ENCODE measurements at regions not wholly inside any gene's neighbourhood (a gene's known extent, or its start where the extent isn't known, plus 50 kb on each side); places are given as distances from the start of the nearest gene placed in this dataset.
A peak's percentile ranks its signal among the peaks of the same experiment; 100 is the strongest.
"Not testable (repeated sequence)": the region's sequence is repeated elsewhere in the genome, so short reads cannot be mapped to it uniquely, and the experiment has no call there.

GRCh38 chr17:45592433-45592923 lies 102.0 kb upstream of the PLEKHM1 start:
- intact Hi-C loops (cut with DNase I); H3K9me3 ChIP-seq; H3K4me1 ChIP-seq (replicated peaks); H3K27me3 ChIP-seq (replicated peaks; ENCODE audit: insufficient read depth); H3K36me3 ChIP-seq; H3K27ac ChIP-seq; H3K4me3 ChIP-seq: not testable (repeated sequence)
- WGBS, result 9% methylated on average over 6 of the region's 6 CpGs
- peak; percentile 69 to 79 (median 78) for TF ChIP-seq CTCF (IDR thresholded peaks at IDR 0.05)
- DNase-seq (ENCODE audit: low spot score), result peak; percentile 70

GRCh38 chr17:45596347-45596746 lies 105.8 kb upstream of the PLEKHM1 start:
- intact Hi-C loops (cut with DNase I), result not testable (repeated sequence)
- WGBS, result 82% methylated on average over 4 of the region's 4 CpGs

DNA sequence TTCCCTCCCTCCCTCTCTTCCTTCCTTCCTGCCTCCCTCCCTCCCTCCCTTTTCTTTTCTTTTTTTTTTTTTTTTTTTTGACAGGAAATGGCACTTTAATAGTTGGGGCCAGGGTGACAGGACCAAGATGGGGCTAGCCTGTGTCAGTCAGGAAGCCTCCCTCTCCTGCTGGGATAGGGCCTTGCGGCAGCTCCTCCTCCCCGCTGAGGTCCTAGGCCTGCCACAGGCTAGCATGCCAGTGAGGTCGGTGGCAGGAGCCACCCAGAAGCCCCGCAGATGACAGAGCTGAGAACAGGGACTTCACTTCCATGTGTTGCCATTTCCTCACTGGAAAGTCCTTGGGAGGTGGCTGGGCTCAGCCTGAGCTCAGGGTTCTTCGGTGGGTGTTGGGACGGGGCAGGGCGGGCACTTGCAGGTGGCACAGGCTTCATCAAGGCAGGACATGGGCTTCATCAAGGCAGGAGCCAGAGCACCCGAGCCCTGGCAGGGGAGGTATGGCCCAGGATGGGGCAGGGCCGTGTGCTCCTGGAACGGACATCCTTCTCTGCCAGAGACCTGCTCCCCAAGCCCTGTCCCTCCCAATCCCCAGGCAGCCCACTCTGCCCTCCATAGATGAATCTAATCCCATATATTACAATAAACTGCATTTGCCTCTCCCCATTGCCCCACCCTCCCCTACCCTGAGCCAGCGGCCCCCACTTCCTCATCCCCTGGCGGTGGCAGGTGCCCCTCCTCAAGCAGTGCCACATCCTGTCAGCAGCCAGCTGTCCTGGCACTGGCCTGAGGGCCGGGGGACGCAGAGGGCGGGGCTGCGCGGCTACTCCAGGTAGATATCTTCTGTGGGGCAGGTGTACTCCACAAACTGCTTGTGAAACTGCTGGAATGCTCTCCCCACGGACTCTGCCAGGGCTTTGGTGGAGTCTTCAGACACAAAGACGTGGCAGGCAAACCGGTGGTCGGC lies 109.8 kb upstream of the PLEKHM1 start:
- H3K4me1 ChIP-seq (replicated peaks); H3K9me3 ChIP-seq; H3K27ac ChIP-seq; DNase-seq (ENCODE audit: low spot score); H3K36me3 ChIP-seq; H3K27me3 ChIP-seq (replicated peaks; ENCODE audit: insufficient read depth); H3K4me3 ChIP-seq; intact Hi-C loops (cut with DNase I): not testable (repeated sequence)
- 17% methylated on average over 2 of the region's 21 CpGs for WGBS

More at GRCh38 chr17:45596347-45596746, 105.8 kb upstream of the PLEKHM1 start:
- not testable (repeated sequence) for H3K9me3 ChIP-seq; H3K4me3 ChIP-seq; H3K4me1 ChIP-seq (replicated peaks); H3K27me3 ChIP-seq (replicated peaks; ENCODE audit: insufficient read depth); H3K36me3 ChIP-seq; DNase-seq (ENCODE audit: low spot score); H3K27ac ChIP-seq

- intact Hi-C loops (cut with DNase I); H3K27me3 ChIP-seq (replicated peaks; ENCODE audit: insufficient read depth); H3K27ac ChIP-seq; DNase-seq (ENCODE audit: low spot score); H3K36me3 ChIP-seq; H3K9me3 ChIP-seq; H3K4me3 ChIP-seq; H3K4me1 ChIP-seq (replicated peaks): not testable (repeated sequence)
- no CpG with 5 or more reads among the region's 18 CpGs for WGBS
These were observed 110.5 kb upstream of the PLEKHM1 start for GRCh38 chr17:45601013-45601412.

DNA sequence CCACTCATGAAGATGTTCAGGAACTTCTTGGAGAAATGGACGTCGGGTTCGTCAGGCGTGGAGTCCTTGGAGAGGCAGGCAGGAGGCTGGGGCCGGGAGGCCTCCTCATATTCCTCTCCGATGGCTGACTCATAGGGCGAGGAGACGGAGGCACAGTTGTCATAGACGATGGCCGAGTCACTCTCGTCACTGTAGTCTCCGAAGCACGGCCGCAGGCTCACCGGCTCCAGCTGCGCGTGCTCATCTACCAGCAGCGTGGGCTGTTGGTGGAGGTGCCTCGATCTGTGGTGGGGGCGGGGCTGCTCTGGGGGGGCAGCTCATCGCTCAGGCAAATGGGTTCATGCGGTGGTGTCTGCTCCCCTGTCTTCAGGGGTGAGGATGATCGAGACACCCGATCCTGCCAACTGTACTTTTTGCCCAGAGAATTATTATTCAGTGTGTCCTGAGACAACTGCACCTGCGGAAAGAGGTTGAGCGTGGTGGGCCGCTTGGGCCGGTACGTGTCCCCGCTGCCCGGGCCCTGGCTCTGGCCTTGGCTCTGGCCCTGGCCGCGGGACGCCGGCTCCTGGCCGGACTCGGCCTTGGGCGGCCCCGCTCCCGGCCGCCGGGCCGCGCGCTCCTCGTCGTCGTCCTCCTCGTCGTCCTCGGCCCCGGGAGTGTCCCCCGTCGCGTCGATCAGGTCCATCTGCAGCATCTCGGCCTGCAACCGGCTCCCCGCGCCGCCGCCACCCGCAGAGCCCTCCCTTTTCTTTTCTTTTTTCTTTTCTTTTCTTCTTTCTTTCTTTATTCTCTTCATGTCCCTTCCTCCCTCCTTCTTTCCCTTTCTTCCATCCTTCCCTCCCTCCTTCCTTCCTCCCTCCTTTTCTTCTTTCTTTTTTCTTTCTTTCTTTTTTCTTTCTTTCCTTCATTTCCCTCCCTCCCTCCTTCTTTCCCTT lies 111.4 kb upstream of the PLEKHM1 start:
- H3K36me3 ChIP-seq; intact Hi-C loops (cut with DNase I); H3K9me3 ChIP-seq; DNase-seq (ENCODE audit: low spot score); H3K4me1 ChIP-seq (replicated peaks); H3K27ac ChIP-seq; H3K27me3 ChIP-seq (replicated peaks; ENCODE audit: insufficient read depth); H3K4me3 ChIP-seq: not testable (repeated sequence)
- 70% methylated on average over 2 of the region's 63 CpGs for WGBS

GRCh38 chr17:45605751-45606150 lies 115.2 kb upstream of the PLEKHM1 start:
- H3K36me3 ChIP-seq; H3K4me3 ChIP-seq; H3K27me3 ChIP-seq (replicated peaks; ENCODE audit: insufficient read depth); H3K9me3 ChIP-seq; intact Hi-C loops (cut with DNase I); H3K4me1 ChIP-seq (replicated peaks); H3K27ac ChIP-seq; DNase-seq (ENCODE audit: low spot score): not testable (repeated sequence)
- WGBS, result no CpG with 5 or more reads among the region's 1 CpG

DNA sequence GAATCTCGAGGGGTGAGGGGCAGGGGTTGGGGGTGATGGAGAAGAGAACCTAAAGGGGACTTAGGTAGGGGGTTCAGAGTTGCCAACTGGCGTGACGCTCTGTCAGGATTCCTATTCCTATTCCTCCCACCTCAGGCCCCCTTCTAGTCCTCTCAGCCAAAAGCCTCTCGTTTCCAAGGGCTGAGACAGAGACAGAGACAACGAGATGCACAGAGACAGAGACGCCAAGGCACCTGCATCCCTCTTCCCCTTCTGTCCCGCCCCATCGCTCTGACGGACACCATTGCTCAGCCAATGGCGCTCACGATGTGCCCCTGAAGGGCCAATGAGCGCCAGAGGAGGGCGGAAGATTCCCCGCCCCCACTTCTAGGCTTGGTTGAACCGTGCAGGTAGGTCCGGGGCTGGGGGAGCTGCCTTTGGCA lies 129.5 kb upstream of the PLEKHM1 start:
- TF ChIP-seq POLR2A (IDR thresholded peaks at IDR 0.05) (peak; percentile 38), POLR2AphosphoS5 (IDR thresholded peaks at IDR 0.05) (peak; percentile 80)
- intact Hi-C loops (cut with DNase I); H3K9me3 ChIP-seq; H3K27ac ChIP-seq; H3K36me3 ChIP-seq; H3K27me3 ChIP-seq (replicated peaks; ENCODE audit: insufficient read depth); H3K4me1 ChIP-seq (replicated peaks): not testable (repeated sequence)
- peak; percentile 75 for DNase-seq (ENCODE audit: low spot score)
- WGBS, result 1% methylated on average over 15 of the region's 16 CpGs
- H3K4me3 ChIP-seq, result peak overlapping the region; percentile 62 to 69

DNA sequence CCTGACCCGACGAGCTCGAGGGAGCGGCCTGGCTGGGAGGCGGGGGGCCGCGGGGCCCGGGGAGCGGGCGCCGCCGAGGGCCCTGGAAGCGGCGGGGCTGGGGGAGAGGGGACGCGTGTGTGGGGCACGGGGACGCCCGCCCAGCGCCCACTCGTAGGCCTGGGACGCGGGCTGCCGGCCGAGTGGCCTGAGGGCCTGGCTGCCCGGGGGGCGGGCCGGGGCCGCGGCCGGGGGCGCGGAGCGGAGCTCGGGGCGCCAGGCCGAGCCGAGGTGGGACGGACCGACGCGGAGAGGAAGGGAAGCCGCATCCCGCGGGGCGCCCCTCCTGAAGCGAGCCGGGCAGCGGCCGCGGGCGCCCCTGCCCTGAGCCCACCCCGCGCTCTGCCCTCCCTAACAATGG lies 129.9 kb upstream of the PLEKHM1 start:
- WGBS, result no CpG with 5 or more reads among the region's 54 CpGs

DNA sequence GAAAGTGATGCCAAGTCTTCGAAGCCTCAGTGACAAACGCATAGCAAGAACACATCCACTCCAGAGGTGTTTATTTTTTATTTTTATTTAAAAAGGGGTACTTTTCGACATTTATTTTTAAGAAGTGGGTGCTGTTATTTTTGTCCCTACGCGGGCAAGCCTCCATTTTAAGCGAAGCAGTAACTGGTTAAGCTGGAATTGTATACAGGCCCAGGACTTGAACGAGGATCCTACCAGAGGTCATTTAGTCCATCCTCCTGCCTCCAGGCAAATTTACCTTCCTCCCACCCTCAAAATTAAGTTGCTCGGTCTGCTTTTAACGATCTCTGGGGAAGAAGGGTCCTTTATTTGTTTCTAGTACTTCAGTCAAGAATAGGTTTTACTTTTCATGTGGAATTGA lies 130.6 kb upstream of the PLEKHM1 start:
- DNase-seq (ENCODE audit: low spot score); H3K4me1 ChIP-seq (replicated peaks); intact Hi-C loops (cut with DNase I); H3K4me3 ChIP-seq; H3K27me3 ChIP-seq (replicated peaks; ENCODE audit: insufficient read depth); H3K36me3 ChIP-seq; H3K9me3 ChIP-seq; H3K27ac ChIP-seq: not testable (repeated sequence)
- WGBS, result 21% methylated on average over 3 of the region's 9 CpGs

More for the DNA sequence above, 129.9 kb upstream of the PLEKHM1 start:
- H3K36me3 ChIP-seq; H3K27me3 ChIP-seq (replicated peaks; ENCODE audit: insufficient read depth); intact Hi-C loops (cut with DNase I); H3K4me1 ChIP-seq (replicated peaks); H3K9me3 ChIP-seq; DNase-seq (ENCODE audit: low spot score): not testable (repeated sequence)
- Histone ChIP-seq H3K4me3 (peak overlapping the region; percentile 62 to 69), H3K27ac (peak overlapping the region in 1 of 2 donors; percentile 33)

DNA sequence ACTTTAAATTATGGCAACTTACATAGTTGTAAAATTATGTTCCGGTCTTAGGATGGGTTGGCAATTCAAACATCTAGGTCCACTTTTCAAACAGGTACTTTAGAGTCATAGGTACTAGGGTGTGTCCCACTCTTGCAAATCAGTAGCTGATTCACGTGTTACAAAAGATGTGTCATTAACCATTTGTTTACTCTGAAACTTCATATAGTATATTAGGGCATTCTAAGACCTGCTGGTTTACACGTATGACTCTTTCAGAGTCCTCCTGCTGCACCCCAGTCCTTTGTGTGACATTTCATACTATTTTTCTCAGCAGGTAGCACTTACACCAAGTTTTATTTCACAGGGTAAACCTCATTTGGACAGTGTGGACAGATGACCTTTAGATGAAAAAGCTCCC lies 131.8 kb upstream of the PLEKHM1 start:
- 68% methylated on average over 2 of the region's 3 CpGs for WGBS
- intact Hi-C loops (cut with DNase I), result not testable (repeated sequence)

More for the DNA sequence above, 131.8 kb upstream of the PLEKHM1 start:
- H3K9me3 ChIP-seq; H3K27ac ChIP-seq; H3K36me3 ChIP-seq; DNase-seq (ENCODE audit: low spot score); H3K4me3 ChIP-seq; H3K4me1 ChIP-seq (replicated peaks); H3K27me3 ChIP-seq (replicated peaks; ENCODE audit: insufficient read depth): not testable (repeated sequence)
